ENCODE measurements at regions not wholly inside any gene's neighbourhood (a gene's known extent, or its start where the extent isn't known, plus 50 kb on each side); places are given as distances from the start of the nearest gene placed in this dataset.

- POLR2A ChIA-PET = no interaction called here
- peaks cover 6% of the 10 kb centered on the region for H3K4me1 Mint-ChIP-seq
These were observed 94.7 kb upstream of the ACSL4 start for GRCh38 chrX:109827772-109828171.

GRCh38 chrX:109830157-109830703, 97.2 kb upstream of the ACSL4 start:
- Mint-ChIP-seq H3K27me3 (no peaks in the 10 kb centered on the region), H3K27ac (no peak overlapping the region), H3K4me1 (peaks cover 6% of the 10 kb centered on the region), H3K9me3 (ENCODE audit: insufficient read depth) (no peaks in the 10 kb centered on the region), H3K4me3 (no peak overlapping the region)
- H3K27me3 ChIP-seq (replicated peaks in 1 of 4; ENCODE audit: control extremely low read depth in 1 of 4, control insufficient read depth in 3 of 4, insufficient read depth in 4 of 4, low read length in 3 of 4) = no peaks in the 10 kb centered on the region
- no peak overlapping the region for H3K9ac ChIP-seq (ENCODE audit: low read length)
- ChIA-PET CTCF (no interaction called here), POLR2A (no interaction called here)
- no peaks in the 10 kb centered on the region for H3K79me2 ChIP-seq (ENCODE audit: control insufficient read depth, insufficient read depth, low read length)
- no peak overlapping the region for H3K27ac ChIP-seq (ENCODE audit: low read length in 2 of 2)
- TF ChIP-seq CTCF (IDR thresholded peaks at IDR 0.05) (no peak), EZH2 (IDR thresholded peaks at IDR 0.05; ENCODE audit: borderline replicate concordance, insufficient read depth, low read depth, low read length, poor library complexity, severe bottlenecking) (no peak)
- H4K20me1 ChIP-seq (ENCODE audit: control insufficient read depth, insufficient read depth, low read length, poor library complexity, severe bottlenecking) = no peaks in the 10 kb centered on the region
- WGBS (ENCODE audit: insufficient coverage) = no CpG with 5 or more reads among the region's 3 CpGs
- no peak for ATAC-seq (ENCODE audit: low read depth)
- H3K4me2 ChIP-seq (replicated peaks; ENCODE audit: low read depth, low read length, poor library complexity, severe bottlenecking) = no peak overlapping the region
- no peaks in the 10 kb centered on the region for H3K4me1 ChIP-seq (ENCODE audit: control insufficient read depth in 2 of 2, insufficient read depth in 2 of 2, low read length in 2 of 2)
- H3K9me3 ChIP-seq (ENCODE audit: control extremely low read depth in 1 of 3, control insufficient read depth in 2 of 3, insufficient read depth in 1 of 3, low read length in 2 of 3) = no peaks in the 10 kb centered on the region
- no peak for DNase-seq
- H2AFZ ChIP-seq (ENCODE audit: insufficient read depth, low read depth, low read length, poor library complexity, severe bottlenecking) = no peak overlapping the region
- no peaks in the 10 kb centered on the region for H3K36me3 ChIP-seq (replicated peaks in 1 of 2; ENCODE audit: control extremely low read depth in 1 of 2, control insufficient read depth in 1 of 2, extremely low read depth in 1 of 2, insufficient read depth in 2 of 2, low read length in 1 of 2)
- H3K4me3 ChIP-seq (ENCODE audit: control extremely low read depth in 1 of 5, extremely low read depth in 1 of 5, insufficient read depth in 1 of 5, low read depth in 2 of 5, low read length in 4 of 5) = no peak overlapping the region
- intact Hi-C loops (cut with micrococcal nuclease) = no loop called here

More at GRCh38 chrX:109827772-109828171, 94.7 kb upstream of the ACSL4 start:
- Mint-ChIP-seq H3K27ac (no peak overlapping the region), H3K27me3 (no peaks in the 10 kb centered on the region), H3K4me3 (no peak overlapping the region), H3K9me3 (ENCODE audit: insufficient read depth) (no peaks in the 10 kb centered on the region)
- Histone ChIP-seq H3K4me2 (replicated peaks; ENCODE audit: low read depth, low read length, poor library complexity, severe bottlenecking) (no peak overlapping the region), H3K9me3 (ENCODE audit: control extremely low read depth in 1 of 3, control insufficient read depth in 2 of 3, insufficient read depth in 1 of 3, low read length in 2 of 3) (no peaks in the 10 kb centered on the region), H3K27ac (ENCODE audit: low read length in 2 of 2) (no peak overlapping the region), H4K20me1 (ENCODE audit: control insufficient read depth, insufficient read depth, low read length, poor library complexity, severe bottlenecking) (no peaks in the 10 kb centered on the region), H2AFZ (ENCODE audit: insufficient read depth, low read depth, low read length, poor library complexity, severe bottlenecking) (no peak overlapping the region), H3K4me1 (ENCODE audit: control insufficient read depth in 2 of 2, insufficient read depth in 2 of 2, low read length in 2 of 2) (no peaks in the 10 kb centered on the region), H3K9ac (ENCODE audit: low read length) (no peak overlapping the region), H3K27me3 (replicated peaks in 1 of 4; ENCODE audit: control extremely low read depth in 1 of 4, control insufficient read depth in 3 of 4, insufficient read depth in 4 of 4, low read length in 3 of 4) (no peaks in the 10 kb centered on the region), H3K4me3 (ENCODE audit: control extremely low read depth in 1 of 5, extremely low read depth in 1 of 5, insufficient read depth in 1 of 5, low read depth in 2 of 5, low read length in 4 of 5) (no peak overlapping the region), H3K36me3 (replicated peaks in 1 of 2; ENCODE audit: control extremely low read depth in 1 of 2, control insufficient read depth in 1 of 2, extremely low read depth in 1 of 2, insufficient read depth in 2 of 2, low read length in 1 of 2) (no peaks in the 10 kb centered on the region), H3K79me2 (ENCODE audit: control insufficient read depth, insufficient read depth, low read length) (no peaks in the 10 kb centered on the region)
- intact Hi-C loops (cut with micrococcal nuclease) = no loop called here
- DNase-seq (no peak), ATAC-seq (ENCODE audit: low read depth) (no peak)
- TF ChIP-seq EZH2 (IDR thresholded peaks at IDR 0.05; ENCODE audit: borderline replicate concordance, insufficient read depth, low read depth, low read length, poor library complexity, severe bottlenecking) (no peak), CTCF (IDR thresholded peaks at IDR 0.05) (no peak)
- 100% methylated on average over 2 of the region's 4 CpGs for WGBS (ENCODE audit: insufficient coverage)
- CTCF ChIA-PET = no interaction called here

All from B cell (primary cell).